Central memory CD8-positive, alpha-beta T cell (primary cell): ENCODE measurements at regions not wholly inside any gene's neighbourhood (a gene's known extent, or its start where the extent isn't known, plus 50 kb on each side); places are given as distances from the start of the nearest gene placed in this dataset.

ENCODE experiments used
- ATAC-seq: fragments of 150-1000 bp; cut with Tn5 transposase; replicated peaks from 2 replicates; pipeline ENCODE4 v1.10.0; 2022; ENCODE audit warnings: mild to moderate bottlenecking, moderate FRiP score, moderate number of reproducible peaks; ENCODE audit not compliant: poor library complexity, severe bottlenecking; ENCODE audit errors: extremely low read depth
- DNase-seq, 2 donors: peaks; one replicate each; pipeline ENCODE4 v3.0.0; 2021; ENCODE audit warnings: low spot score in 2 of 2
- H3K27ac Mint-ChIP-seq: one replicate; pipeline ENCODE4 v1.8.0; 2022; ENCODE audit warnings: low read depth, mild to moderate bottlenecking, moderate library complexity, mixed read lengths
- H3K27me3 Mint-ChIP-seq: one replicate; pipeline ENCODE4 v1.8.0; 2022; ENCODE audit warnings: mixed read lengths
- H3K36me3 Mint-ChIP-seq: one replicate; pipeline ENCODE4 v1.8.0; 2022; ENCODE audit warnings: mild to moderate bottlenecking, moderate library complexity, mixed read lengths; ENCODE audit not compliant: insufficient read depth
- H3K4me1 Mint-ChIP-seq: one replicate; pipeline ENCODE4 v1.8.0; 2022; ENCODE audit warnings: mixed read lengths
- H3K4me3 Mint-ChIP-seq: one replicate; pipeline ENCODE4 v1.8.0; 2022; ENCODE audit warnings: mild to moderate bottlenecking, moderate library complexity, mixed read lengths
- H3K9me3 Mint-ChIP-seq: one replicate; pipeline ENCODE4 v1.8.0; 2022; ENCODE audit warnings: mixed read lengths

GRCh38 chr4:18935659-18936345 lies 914.2 kb upstream of the LCORL start:
- H3K9me3 Mint-ChIP-seq = peaks cover 20% of the 10 kb centered on the region
- no peak overlapping the region for H3K4me3 Mint-ChIP-seq
- no peaks in the 10 kb centered on the region for H3K4me1 Mint-ChIP-seq
- H3K27ac Mint-ChIP-seq = no peak overlapping the region
- H3K36me3 Mint-ChIP-seq = peaks cover 3% of the 10 kb centered on the region
- ATAC-seq (no peak), DNase-seq (no peak)
- H3K27me3 Mint-ChIP-seq = no peaks in the 10 kb centered on the region

- H3K36me3 Mint-ChIP-seq = peaks cover 1% of the 10 kb centered on the region
- no peak overlapping the region for H3K27ac Mint-ChIP-seq
- H3K9me3 Mint-ChIP-seq = peaks cover 24% of the 10 kb centered on the region
- DNase-seq (no peak), ATAC-seq (no peak)
- no peaks in the 10 kb centered on the region for H3K4me1 Mint-ChIP-seq
- no peaks in the 10 kb centered on the region for H3K27me3 Mint-ChIP-seq
- H3K4me3 Mint-ChIP-seq = no peak overlapping the region
Observed at GRCh38 chr4:18934197-18934596, 912.6 kb upstream of the LCORL start.

GRCh38 chr4:18932730-18933339 lies 911.3 kb upstream of the LCORL start:
- DNase-seq = no peak
- Mint-ChIP-seq H3K36me3 (peaks cover 1% of the 10 kb centered on the region), H3K27me3 (no peaks in the 10 kb centered on the region), H3K9me3 (peaks cover 24% of the 10 kb centered on the region), H3K4me1 (no peaks in the 10 kb centered on the region), H3K27ac (no peak overlapping the region), H3K4me3 (no peak overlapping the region)
- ATAC-seq = no peak

GRCh38 chr4:18931643-18932377 lies 910.3 kb upstream of the LCORL start:
- DNase-seq (no peak), ATAC-seq (no peak)
- H3K4me3 Mint-ChIP-seq = no peak overlapping the region
- H3K9me3 Mint-ChIP-seq = peaks cover 21% of the 10 kb centered on the region
- no peak overlapping the region for H3K27ac Mint-ChIP-seq
- H3K4me1 Mint-ChIP-seq = no peaks in the 10 kb centered on the region
- H3K27me3 Mint-ChIP-seq = no peaks in the 10 kb centered on the region
- H3K36me3 Mint-ChIP-seq = peaks cover 1% of the 10 kb centered on the region

- ATAC-seq (no peak), DNase-seq (no peak)
- H3K4me1 Mint-ChIP-seq = no peaks in the 10 kb centered on the region
- H3K4me3 Mint-ChIP-seq = no peak overlapping the region
- peaks cover 9% of the 10 kb centered on the region for H3K9me3 Mint-ChIP-seq
- peaks cover 1% of the 10 kb centered on the region for H3K36me3 Mint-ChIP-seq
- no peaks in the 10 kb centered on the region for H3K27me3 Mint-ChIP-seq
- no peak overlapping the region for H3K27ac Mint-ChIP-seq
Observed at GRCh38 chr4:18930487-18930886, 908.9 kb upstream of the LCORL start.

GRCh38 chr4:18923496-18924161 lies 902.1 kb upstream of the LCORL start:
- no peaks in the 10 kb centered on the region for H3K27me3 Mint-ChIP-seq
- no peak overlapping the region for H3K4me3 Mint-ChIP-seq

GRCh38 chr4:18917689-18918088 lies 896.1 kb upstream of the LCORL start:
- no peak overlapping the region for H3K27ac Mint-ChIP-seq
- H3K36me3 Mint-ChIP-seq = peaks cover 2% of the 10 kb centered on the region
- H3K9me3 Mint-ChIP-seq = peaks cover 33% of the 10 kb centered on the region
- H3K4me3 Mint-ChIP-seq = no peak overlapping the region
- ATAC-seq (no peak), DNase-seq (no peak)
- no peaks in the 10 kb centered on the region for H3K4me1 Mint-ChIP-seq
- H3K27me3 Mint-ChIP-seq = no peaks in the 10 kb centered on the region

More at GRCh38 chr4:18923496-18924161, 902.1 kb upstream of the LCORL start:
- no peak for DNase-seq
- Mint-ChIP-seq H3K4me1 (no peaks in the 10 kb centered on the region), H3K9me3 (peaks cover 34% of the 10 kb centered on the region), H3K36me3 (no peaks in the 10 kb centered on the region), H3K27ac (no peak overlapping the region)
- no peak for ATAC-seq

GRCh38 chr4:18914182-18914581 lies 892.6 kb upstream of the LCORL start:
- ATAC-seq = no peak

GRCh38 chr4:18894928-18895327 lies 873.4 kb upstream of the LCORL start:
- ATAC-seq = no peak
- no peaks in the 10 kb centered on the region for H3K36me3 Mint-ChIP-seq
- no peak overlapping the region for H3K4me3 Mint-ChIP-seq
- no peak overlapping the region for H3K27ac Mint-ChIP-seq
- H3K9me3 Mint-ChIP-seq = peaks cover 10% of the 10 kb centered on the region
- no peaks in the 10 kb centered on the region for H3K27me3 Mint-ChIP-seq
- no peaks in the 10 kb centered on the region for H3K4me1 Mint-ChIP-seq
- DNase-seq = no peak

More at GRCh38 chr4:18914182-18914581, 892.6 kb upstream of the LCORL start:
- no peak overlapping the region for H3K4me3 Mint-ChIP-seq
- H3K27ac Mint-ChIP-seq = no peak overlapping the region
- peaks cover 2% of the 10 kb centered on the region for H3K36me3 Mint-ChIP-seq
- no peaks in the 10 kb centered on the region for H3K27me3 Mint-ChIP-seq
- H3K9me3 Mint-ChIP-seq = peaks cover 19% of the 10 kb centered on the region
- no peak for DNase-seq
- no peaks in the 10 kb centered on the region for H3K4me1 Mint-ChIP-seq

- no peaks in the 10 kb centered on the region for H3K4me1 Mint-ChIP-seq
- H3K36me3 Mint-ChIP-seq = peaks cover 2% of the 10 kb centered on the region
- ATAC-seq (no peak), DNase-seq (no peak)
- peaks cover 22% of the 10 kb centered on the region for H3K9me3 Mint-ChIP-seq
- H3K4me3 Mint-ChIP-seq = no peak overlapping the region
- H3K27me3 Mint-ChIP-seq = no peaks in the 10 kb centered on the region
- no peak overlapping the region for H3K27ac Mint-ChIP-seq
Observed at GRCh38 chr4:18882468-18882867, 860.9 kb upstream of the LCORL start.

GRCh38 chr4:18881556-18881955 lies 860.0 kb upstream of the LCORL start:
- DNase-seq = no peak
- Mint-ChIP-seq H3K9me3 (peaks cover 24% of the 10 kb centered on the region), H3K4me1 (no peaks in the 10 kb centered on the region), H3K27me3 (no peaks in the 10 kb centered on the region), H3K36me3 (peaks cover 2% of the 10 kb centered on the region), H3K27ac (no peak overlapping the region), H3K4me3 (no peak overlapping the region)
- ATAC-seq = no peak

GRCh38 chr4:18880871-18881270 lies 859.3 kb upstream of the LCORL start:
- no peak overlapping the region for H3K4me3 Mint-ChIP-seq
- H3K27me3 Mint-ChIP-seq = no peaks in the 10 kb centered on the region
- peaks cover 23% of the 10 kb centered on the region for H3K9me3 Mint-ChIP-seq
- H3K4me1 Mint-ChIP-seq = no peaks in the 10 kb centered on the region
- DNase-seq (no peak), ATAC-seq (no peak)
- H3K27ac Mint-ChIP-seq = no peak overlapping the region
- peaks cover 2% of the 10 kb centered on the region for H3K36me3 Mint-ChIP-seq
